HG03457 (cell line): ENCODE measurements at regions not wholly inside any gene's neighbourhood (a gene's known extent, or its start where the extent isn't known, plus 50 kb on each side); places are given as distances from the start of the nearest gene placed in this dataset.

Experiments used
- ATAC-seq: cut with Tn5 transposase; IDR thresholded peaks from one replicate; pipeline ENCODE4 v1.9.1; 2021; ENCODE audit warnings: moderate number of reproducible peaks; ENCODE audit not compliant: unreplicated experiment

GRCh38 chr6:23277521-23278179, 708.3 kb downstream of the HDGFL1 start:
- ATAC-seq: no peak

DNA sequence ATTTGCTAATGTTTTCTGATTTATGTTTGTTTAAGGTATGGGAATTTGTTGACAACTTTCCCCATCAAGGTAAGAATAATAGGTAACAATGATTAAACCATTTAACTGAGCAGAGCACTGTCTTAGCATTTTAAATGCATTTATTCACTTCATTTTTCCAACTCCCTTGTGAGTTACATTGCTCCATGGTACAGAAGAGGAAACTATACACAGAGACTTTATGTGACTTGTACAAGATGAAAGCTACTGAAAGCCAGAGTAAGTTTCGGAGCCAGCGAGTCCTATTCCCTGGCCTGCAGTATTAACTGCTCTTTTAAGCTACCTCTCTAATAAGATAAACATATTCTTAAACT, 708.8 kb downstream of the HDGFL1 start:
- ATAC-seq: no peak

GRCh38 chr6:23280437-23280836, 711.1 kb downstream of the HDGFL1 start:
- ATAC-seq: no peak

DNA sequence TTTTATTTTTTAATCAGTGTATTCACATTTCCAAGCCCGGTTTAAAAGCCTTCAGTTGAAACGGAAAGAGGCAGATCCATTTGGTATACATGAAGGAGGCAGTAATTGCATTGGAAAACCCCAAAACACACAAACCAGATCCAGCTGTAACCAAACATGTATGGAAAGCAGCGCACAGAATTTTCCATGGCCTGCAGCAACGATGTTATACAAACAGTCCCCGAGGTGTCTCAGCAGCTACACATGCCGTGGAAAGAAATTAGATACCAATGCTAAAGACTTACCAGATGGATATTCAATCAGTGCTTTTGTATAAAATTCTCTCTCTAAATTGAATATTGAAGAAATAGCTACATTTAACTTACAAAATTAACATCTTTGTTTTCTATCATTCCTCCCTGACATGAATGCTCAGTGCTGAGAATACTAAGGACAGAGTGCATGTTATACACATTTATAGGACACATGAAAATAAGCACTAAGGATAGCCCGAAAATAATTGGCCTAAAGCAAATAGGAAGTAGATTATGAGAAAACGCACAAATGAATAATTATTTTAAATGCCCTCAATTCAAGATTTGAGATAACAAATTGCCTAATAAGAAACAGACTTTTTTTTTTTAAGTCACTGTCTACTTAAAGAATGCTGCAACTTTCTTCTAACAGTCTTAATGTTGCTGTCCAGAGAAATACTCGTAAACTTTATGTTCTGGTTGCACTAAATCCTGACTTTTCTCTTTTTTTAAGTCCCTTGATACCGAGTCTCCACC, 713.1 kb downstream of the HDGFL1 start:
- ATAC-seq: no peak

GRCh38 chr6:23293653-23294052, 724.3 kb downstream of the HDGFL1 start:
- no peak for ATAC-seq

DNA sequence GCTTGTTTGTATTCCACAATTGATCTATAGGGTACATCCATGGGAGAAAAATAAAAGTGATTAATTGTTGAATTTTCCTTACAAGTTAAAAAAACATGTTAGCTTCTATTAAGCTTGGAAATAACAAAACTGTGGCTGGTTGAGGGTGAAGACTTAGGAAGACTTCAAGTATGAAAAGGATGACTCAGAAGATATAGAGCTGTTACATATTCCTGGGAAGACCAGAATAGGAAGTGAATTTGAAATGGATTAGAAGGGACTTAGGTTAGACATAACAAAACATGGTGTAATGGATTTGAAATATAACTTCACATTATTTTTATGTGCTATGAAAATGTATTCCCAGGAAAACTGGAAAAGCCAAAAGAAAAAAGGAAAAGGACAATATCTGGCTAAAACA, 732.2 kb downstream of the HDGFL1 start:
- no peak for ATAC-seq

DNA sequence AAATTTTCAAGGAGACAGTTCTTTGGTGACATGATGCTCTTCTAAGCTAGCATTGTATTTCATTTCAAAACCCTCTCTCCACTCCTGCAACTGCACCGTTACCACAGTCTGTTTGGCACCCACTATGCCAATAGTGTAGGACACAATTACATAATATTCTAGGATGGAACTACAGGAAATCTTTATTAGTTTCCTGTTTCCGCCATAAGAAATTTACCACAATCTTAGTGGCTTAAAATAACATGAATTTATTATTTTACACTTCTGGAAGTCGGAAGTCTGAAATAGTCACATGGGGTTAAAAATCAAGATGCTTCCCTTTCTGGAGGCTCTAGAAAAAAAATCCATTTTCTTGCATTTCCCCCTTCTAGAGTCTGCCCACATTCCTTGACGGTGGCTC, 733.1 kb downstream of the HDGFL1 start:
- no peak for ATAC-seq

GRCh38 chr6:23305325-23305943, 736.1 kb downstream of the HDGFL1 start:
- no peak for ATAC-seq

GRCh38 chr6:23306251-23306950, 737.0 kb downstream of the HDGFL1 start:
- no peak for ATAC-seq

DNA sequence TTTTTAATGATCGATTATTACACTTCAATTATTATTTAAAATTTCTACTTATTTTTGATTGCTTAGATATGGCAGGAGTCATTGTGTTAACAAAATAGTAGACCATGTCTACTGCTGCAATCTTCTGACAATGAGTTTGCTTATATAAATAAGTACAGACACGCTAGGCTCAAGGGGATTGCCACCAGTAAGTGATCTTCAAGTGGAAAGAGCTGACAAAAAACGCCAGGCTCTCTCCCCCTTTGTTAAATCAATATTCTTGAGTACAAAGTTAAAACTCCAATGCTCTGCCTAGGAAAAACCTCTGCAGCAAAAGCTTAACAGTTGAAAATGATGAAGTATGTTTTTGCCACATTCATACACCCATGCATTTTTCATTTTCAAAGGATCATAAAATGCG, 738.1 kb downstream of the HDGFL1 start:
- no peak for ATAC-seq

GRCh38 chr6:23308166-23308565, 738.8 kb downstream of the HDGFL1 start:
- no peak for ATAC-seq

GRCh38 chr6:23311211-23311610, 741.8 kb downstream of the HDGFL1 start:
- ATAC-seq: no peak

GRCh38 chr6:23316131-23316530, 746.8 kb downstream of the HDGFL1 start:
- ATAC-seq: no peak

DNA sequence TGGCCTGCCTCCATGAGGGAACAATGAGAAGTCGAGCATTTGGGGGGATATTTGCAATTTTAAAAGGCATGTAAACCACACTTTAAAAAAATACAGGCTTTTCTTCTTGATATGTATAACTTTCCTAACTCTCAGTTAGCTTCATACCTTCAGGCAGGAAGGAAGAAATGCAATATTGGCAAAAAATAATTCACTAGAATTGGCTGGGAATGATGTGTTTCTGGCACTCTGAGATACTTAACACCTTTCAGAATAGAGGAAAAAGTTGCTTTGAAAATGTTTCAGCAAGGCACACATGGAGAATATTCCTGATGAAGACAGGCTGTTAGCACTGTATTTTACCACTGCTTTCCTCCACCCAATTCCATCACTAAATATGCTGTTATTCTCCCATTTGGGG, 747.6 kb downstream of the HDGFL1 start:
- no peak for ATAC-seq

- ATAC-seq: no peak
Measured at GRCh38 chr6:23319582-23319981, 750.2 kb downstream of the HDGFL1 start.

- no peak for ATAC-seq
Measured at GRCh38 chr6:23320471-23321015, 751.2 kb downstream of the HDGFL1 start.

DNA sequence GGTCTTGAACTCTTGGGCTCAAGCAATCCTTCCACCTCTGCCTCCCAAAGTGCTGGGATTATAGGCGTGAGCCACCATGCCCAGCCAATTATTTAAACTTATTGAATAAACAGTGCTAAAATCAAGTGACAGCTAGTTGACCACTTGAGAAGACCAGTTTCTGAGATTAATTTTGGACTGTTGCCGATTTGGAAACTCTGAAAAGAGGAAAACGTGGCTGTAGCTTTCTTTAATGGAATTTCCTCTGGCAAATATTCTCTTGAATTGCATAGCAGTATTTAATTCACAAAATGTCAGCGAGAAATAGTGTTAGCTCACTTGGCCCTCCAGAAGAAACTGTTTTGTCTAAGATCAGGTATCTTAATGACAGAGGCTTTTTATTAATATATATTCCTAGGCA, 754.5 kb downstream of the HDGFL1 start:
- no peak for ATAC-seq

GRCh38 chr6:23325065-23325464, 755.7 kb downstream of the HDGFL1 start:
- ATAC-seq: no peak

DNA sequence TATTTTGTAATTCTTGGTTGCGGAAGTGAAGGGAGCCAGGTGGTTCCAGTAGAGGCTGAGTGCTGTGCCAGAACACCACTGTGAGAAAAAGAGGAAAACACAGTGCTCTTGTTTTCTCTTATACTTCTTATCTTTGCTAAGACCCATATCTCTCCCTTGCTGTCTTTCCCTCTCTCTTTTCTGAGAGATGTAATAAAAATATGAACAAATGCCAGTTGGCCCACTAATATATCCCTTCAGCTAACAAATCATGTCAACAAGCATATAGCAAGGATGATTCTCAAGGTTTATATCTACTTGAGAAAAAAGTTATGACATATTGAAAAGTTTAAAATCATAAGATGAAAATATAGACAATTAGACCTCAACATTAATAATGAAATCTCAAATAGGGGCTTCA, 758.3 kb downstream of the HDGFL1 start:
- no peak for ATAC-seq

DNA sequence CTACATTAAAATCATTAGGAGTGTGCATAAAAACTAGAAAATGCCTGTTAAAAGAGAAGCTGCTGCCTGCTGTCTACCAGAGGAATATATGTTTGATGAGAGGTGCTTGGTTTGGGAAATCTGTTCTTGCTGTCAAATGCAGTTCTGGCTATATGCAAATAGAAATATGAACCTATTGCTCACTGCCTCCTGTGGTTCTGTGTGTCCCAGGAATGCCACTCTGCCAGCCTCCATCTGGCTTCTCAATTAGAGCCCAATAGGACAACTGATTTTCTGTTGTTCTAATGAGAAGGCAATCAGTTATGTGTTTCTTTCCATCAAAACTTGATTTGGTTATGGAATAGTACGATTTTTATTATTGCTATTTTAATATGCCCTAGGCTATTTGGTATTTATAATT, 759.7 kb downstream of the HDGFL1 start:
- ATAC-seq: no peak

DNA sequence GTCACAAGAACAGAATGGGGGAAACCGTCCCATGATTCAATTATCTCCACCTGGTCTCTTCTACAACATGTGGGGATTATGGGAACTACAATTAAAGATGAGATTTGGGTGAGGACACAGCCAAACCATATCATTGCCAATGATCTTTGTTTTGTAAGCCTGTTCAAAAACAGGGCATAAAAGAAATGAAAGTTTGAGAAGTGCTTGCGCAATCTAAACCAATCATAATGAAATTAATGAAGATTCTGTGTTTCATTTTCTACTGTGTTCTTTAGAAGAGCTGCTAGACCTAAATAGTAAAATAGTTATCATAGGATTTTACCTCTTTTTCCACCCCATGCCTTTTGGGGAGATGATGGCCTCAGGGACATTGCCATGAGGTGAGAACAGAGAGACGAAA, 761.3 kb downstream of the HDGFL1 start:
- no peak for ATAC-seq
